Left lung (tissue), 4 donors: ENCODE measurements at regions not wholly inside any gene's neighbourhood (a gene's known extent, or its start where the extent isn't known, plus 50 kb on each side); places are given as distances from the start of the nearest gene placed in this dataset.

Source experiments
- ATAC-seq: fragments of 200-7000 bp; cut with Tn5 transposase; one replicate; pipeline ENCODE4 v1.9.1; 2020; ENCODE audit warnings: moderate library complexity
- DNase-seq, 4 donors: peaks; one replicate each; pipeline ENCODE4 v3.0.0-alpha.2; 2013 to 2020
- H3K27ac ChIP-seq, 2 donors: fragments of 200-600 bp; sonication (generic) in 1 of 2; one replicate each; pipeline versions ENCODE4 v1.5.0 to v1.8.0; 2020 to 2021
- H3K27me3 ChIP-seq, 2 donors: fragments of 200-600 bp; sonication (generic) in 1 of 2; one replicate each; pipeline versions ENCODE4 v1.5.0 to v1.8.0; 2020 to 2021
- H3K36me3 ChIP-seq, 2 donors: fragments of 200-600 bp; sonication (generic) in 1 of 2; one replicate each; pipeline versions ENCODE4 v1.5.0 to v1.8.0; 2020 to 2021
- H3K4me1 ChIP-seq, 2 donors: fragments of 200-600 bp; one replicate each; pipeline ENCODE4 v1.8.0; 2021
- H3K4me3 ChIP-seq, 2 donors: fragments of 200-600 bp; sonication (generic) in 1 of 2; one replicate each; pipeline versions ENCODE4 v1.5.0 to v1.8.0; 2020 to 2021; ENCODE audit warnings: mild to moderate bottlenecking in 1 of 2
- H3K9me3 ChIP-seq, 2 donors: fragments of 200-600 bp; sonication (generic) in 1 of 2; one replicate each; pipeline versions ENCODE4 v1.5.0 to v1.8.0; 2020 to 2021
- intact Hi-C, 2 donors: fragments of 100-400 bp; cut with DNase I; formaldehyde crosslinking; loops; one replicate each; pipeline versions ENCODE4 v1.11.2 to v1.14.2; 2022
- TF ChIP-seq, protein P1 (sequence below), 2 donors: fragments of 200-600 bp; sonication (generic) in 1 of 2; IDR thresholded peaks; one replicate each; pipeline versions ENCODE4 v1.5.0 to v1.8.0; 2021; ENCODE audit warnings: antibody characterized with exemption in 2 of 2
- donor health status: DM: no; HTN: yes; CAD: no.
- donor health status: DM: no; HTN: no; CAD: no.

DNA sequence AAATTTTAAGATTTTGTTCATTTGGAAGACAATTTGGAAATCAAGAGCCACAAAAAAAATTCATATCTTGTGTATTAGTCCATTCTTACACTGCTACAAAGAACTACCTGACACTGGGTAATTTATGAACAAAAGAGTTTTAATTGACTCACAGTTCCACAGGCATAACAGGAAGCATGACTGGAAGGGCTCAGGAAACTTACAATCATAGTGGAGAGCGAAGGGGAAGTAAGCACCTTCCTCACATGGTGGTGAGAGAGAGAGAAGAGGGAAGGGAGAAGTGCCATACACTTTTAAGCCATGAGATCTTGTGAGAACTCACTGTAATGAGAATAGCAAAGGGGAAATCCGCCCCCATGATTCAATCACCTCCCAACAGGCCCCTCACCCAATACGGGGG, 274.4 kb downstream of the KCNN2 start:
- H3K4me3 ChIP-seq = no peak overlapping the region
- DNase-seq (no peak), ATAC-seq (no peak)
- peaks cover 0 to 4% of the 10 kb centered on the region in 2 donors for H3K9me3 ChIP-seq
- intact Hi-C loops = no loop called here
- H3K36me3 ChIP-seq = no peaks in the 10 kb centered on the region
- no peaks in the 10 kb centered on the region for H3K4me1 ChIP-seq
- TF ChIP-seq, protein P1, sequence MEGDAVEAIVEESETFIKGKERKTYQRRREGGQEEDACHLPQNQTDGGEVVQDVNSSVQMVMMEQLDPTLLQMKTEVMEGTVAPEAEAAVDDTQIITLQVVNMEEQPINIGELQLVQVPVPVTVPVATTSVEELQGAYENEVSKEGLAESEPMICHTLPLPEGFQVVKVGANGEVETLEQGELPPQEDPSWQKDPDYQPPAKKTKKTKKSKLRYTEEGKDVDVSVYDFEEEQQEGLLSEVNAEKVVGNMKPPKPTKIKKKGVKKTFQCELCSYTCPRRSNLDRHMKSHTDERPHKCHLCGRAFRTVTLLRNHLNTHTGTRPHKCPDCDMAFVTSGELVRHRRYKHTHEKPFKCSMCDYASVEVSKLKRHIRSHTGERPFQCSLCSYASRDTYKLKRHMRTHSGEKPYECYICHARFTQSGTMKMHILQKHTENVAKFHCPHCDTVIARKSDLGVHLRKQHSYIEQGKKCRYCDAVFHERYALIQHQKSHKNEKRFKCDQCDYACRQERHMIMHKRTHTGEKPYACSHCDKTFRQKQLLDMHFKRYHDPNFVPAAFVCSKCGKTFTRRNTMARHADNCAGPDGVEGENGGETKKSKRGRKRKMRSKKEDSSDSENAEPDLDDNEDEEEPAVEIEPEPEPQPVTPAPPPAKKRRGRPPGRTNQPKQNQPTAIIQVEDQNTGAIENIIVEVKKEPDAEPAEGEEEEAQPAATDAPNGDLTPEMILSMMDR (IDR thresholded peaks at IDR 0.05) = no peak
- no peak overlapping the region for H3K27ac ChIP-seq
- no peaks in the 10 kb centered on the region for H3K27me3 ChIP-seq

DNA sequence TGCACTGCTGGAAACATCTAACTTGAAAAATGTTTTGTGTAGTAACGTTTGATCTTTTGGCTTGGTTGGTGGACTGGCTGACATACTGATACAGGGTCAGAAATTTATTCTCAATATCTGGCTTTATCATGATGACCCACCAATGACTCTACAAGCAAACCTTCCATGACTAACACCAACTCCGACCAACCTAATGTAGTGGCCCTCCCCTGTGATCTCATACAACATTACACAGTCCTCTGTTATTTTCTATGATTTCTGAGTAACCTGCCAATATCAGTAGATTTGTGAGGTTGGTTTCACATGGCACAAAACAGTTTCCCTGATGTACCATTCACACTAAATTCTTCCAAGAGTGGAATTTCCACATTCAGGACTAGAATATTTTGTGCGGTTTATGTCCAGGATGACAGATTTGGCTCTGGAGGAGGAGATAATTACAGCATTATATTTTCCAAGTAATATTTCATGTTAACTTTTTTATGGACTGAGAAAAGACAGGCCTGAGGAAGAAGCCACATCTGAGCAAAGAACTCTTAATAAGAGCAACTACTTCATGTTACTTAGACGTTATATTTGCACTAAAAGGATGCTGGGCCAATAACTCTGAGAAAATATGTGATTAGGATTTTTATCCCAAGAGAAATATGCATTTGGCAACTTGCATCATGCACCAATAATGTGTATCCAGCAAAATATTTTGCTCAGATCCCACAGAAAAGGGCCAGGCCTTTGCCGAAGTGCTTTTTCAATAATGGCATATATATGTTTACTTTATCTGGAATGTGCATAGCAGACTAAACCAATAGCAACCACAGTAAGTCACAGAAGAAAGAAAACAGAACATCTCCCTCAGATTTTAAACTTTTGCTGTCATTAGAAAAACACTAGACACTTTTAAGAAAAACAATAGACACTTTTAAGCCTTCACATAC, 273.4 kb downstream of the KCNN2 start:
- Histone ChIP-seq H3K4me3 (no peak overlapping the region), H3K27ac (no peak overlapping the region), H3K4me1 (no peaks in the 10 kb centered on the region), H3K9me3 (no peaks in the 10 kb centered on the region), H3K36me3 (no peaks in the 10 kb centered on the region), H3K27me3 (no peaks in the 10 kb centered on the region)
- DNase-seq (no peak), ATAC-seq (no peak)
- TF ChIP-seq, protein P1 (IDR thresholded peaks at IDR 0.05) = no peak
- intact Hi-C loops = no loop called here

DNA sequence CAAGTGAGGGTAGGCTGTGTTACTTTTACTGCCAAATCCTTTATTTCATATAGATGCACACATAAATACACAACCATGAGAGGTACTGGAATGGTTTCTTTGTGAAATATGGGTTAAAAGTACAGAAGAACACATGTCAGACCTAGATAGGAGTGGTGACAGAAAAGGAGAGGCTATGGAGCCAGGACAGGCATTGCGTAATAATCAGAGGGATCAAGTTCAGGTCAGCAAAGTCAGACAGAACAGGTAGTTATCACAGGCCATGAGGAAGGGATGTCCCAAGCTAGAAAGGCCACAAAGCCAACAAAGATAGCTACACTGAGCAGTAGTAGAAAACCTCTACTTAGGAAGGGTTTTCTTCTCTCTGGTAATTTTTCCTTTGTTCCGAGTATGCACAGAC, 272.6 kb downstream of the KCNN2 start:
- no peak for ATAC-seq
- DNase-seq = no peak
- intact Hi-C loops = no loop called here

DNA sequence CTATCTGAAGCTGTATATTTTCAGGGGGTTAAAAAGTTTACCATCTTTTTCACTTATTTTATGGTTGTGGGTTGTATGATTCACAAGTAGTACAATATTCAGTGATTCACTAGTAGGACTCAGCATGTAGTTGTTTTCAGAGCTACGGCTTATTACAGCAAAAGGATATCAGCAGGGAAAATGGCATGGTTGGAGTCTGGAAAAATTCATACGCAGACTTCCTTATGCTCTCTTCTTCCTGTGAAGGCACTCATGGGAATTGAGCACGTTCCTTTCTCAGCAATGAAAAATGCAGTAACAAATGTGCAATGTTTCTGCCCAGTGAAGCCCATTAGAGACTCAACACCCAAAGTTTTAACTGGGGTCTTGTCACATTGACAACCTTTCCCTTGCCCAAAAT, 250.5 kb downstream of the KCNN2 start:
- TF ChIP-seq, protein P1 (IDR thresholded peaks at IDR 0.05) = no peak
- intact Hi-C loops = no loop called here
- no peak overlapping the region for H3K4me3 ChIP-seq
- ATAC-seq (no peak), DNase-seq (no peak)
- no peak overlapping the region for H3K27ac ChIP-seq
- H3K27me3 ChIP-seq = no peaks in the 10 kb centered on the region
- H3K9me3 ChIP-seq = peaks cover 0 to 12% of the 10 kb centered on the region in 2 donors
- no peaks in the 10 kb centered on the region for H3K36me3 ChIP-seq
- H3K4me1 ChIP-seq = no peaks in the 10 kb centered on the region

More for the DNA sequence above, 272.6 kb downstream of the KCNN2 start:
- TF ChIP-seq, protein P1 (IDR thresholded peaks at IDR 0.05) = no peak
- H3K4me1 ChIP-seq = no peaks in the 10 kb centered on the region
- no peak overlapping the region for H3K27ac ChIP-seq
- H3K36me3 ChIP-seq = no peaks in the 10 kb centered on the region
- no peak overlapping the region for H3K4me3 ChIP-seq
- no peaks in the 10 kb centered on the region for H3K9me3 ChIP-seq
- no peaks in the 10 kb centered on the region for H3K27me3 ChIP-seq

DNA sequence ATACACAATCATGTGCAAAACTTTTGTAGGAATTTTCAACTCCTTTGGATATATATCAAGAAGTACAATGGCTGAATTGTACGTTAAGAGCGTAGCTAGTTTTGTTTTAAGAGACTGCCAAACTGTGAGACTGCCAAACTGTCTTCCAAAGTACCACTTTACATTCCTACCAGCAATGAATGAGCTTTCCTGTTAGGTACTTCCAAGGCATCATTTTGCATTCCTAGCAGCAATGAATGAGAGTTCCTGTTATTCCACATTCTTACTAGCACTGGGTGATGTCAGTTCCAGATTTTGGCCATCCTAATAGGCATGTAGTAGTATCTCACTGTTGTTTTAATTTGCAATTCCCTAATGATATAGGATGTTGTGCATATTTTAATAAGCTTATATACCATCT, 219.3 kb downstream of the KCNN2 start:
- H3K36me3 ChIP-seq = no peaks in the 10 kb centered on the region
- ATAC-seq = peak; percentile 82
- peak in 1 of 4 donors; percentile 0 for DNase-seq
- TF ChIP-seq, protein P1 (IDR thresholded peaks at IDR 0.05) = no peak
- intact Hi-C loops = no loop called here
- H3K4me3 ChIP-seq = no peak overlapping the region
- peaks cover 0 to 15% of the 10 kb centered on the region in 2 donors for H3K9me3 ChIP-seq
- H3K27me3 ChIP-seq = no peaks in the 10 kb centered on the region
- no peak overlapping the region for H3K27ac ChIP-seq
- no peaks in the 10 kb centered on the region for H3K4me1 ChIP-seq
